ENCODE measurements at regions not wholly inside any gene's neighbourhood (a gene's known extent, or its start where the extent isn't known, plus 50 kb on each side); places are given as distances from the start of the nearest gene placed in this dataset.
A peak's percentile ranks its signal among the peaks of the same experiment; 100 is the strongest.

DNA sequence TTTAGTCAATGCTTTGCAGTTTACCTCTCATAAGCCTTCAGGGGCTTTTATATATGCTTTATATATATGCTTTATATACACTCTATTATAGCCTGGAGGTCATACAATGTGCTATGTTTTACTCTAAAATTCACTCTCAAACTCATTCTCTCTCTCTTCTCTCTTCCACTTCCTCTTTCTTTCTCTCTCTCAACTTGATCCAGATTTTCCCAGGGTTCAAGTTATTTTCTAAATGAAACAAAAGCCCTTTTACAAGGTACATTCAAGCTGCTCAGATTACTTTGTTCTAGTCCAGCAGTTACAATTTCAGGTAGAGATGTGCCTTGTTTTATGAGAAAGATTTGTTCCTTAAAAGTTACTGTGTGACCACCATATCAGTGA is 79.6 kb upstream of the ACP3 start:
- ATAC-seq (no peak), DNase-seq (no peak)
- TF ChIP-seq, protein P1, sequence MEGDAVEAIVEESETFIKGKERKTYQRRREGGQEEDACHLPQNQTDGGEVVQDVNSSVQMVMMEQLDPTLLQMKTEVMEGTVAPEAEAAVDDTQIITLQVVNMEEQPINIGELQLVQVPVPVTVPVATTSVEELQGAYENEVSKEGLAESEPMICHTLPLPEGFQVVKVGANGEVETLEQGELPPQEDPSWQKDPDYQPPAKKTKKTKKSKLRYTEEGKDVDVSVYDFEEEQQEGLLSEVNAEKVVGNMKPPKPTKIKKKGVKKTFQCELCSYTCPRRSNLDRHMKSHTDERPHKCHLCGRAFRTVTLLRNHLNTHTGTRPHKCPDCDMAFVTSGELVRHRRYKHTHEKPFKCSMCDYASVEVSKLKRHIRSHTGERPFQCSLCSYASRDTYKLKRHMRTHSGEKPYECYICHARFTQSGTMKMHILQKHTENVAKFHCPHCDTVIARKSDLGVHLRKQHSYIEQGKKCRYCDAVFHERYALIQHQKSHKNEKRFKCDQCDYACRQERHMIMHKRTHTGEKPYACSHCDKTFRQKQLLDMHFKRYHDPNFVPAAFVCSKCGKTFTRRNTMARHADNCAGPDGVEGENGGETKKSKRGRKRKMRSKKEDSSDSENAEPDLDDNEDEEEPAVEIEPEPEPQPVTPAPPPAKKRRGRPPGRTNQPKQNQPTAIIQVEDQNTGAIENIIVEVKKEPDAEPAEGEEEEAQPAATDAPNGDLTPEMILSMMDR (IDR thresholded peaks at IDR 0.05): no peak
- H3K4me1 ChIP-seq: no peaks in the 10 kb centered on the region
- no peak overlapping the region for H3K4me3 ChIP-seq
- no peaks in the 10 kb centered on the region for H3K36me3 ChIP-seq
- H3K9me3 ChIP-seq: no peaks in the 10 kb centered on the region
- H3K27me3 ChIP-seq: no peaks in the 10 kb centered on the region
- intact Hi-C loops (cut with DNase I): no loop called here
- H3K27ac ChIP-seq: no peak overlapping the region

DNA sequence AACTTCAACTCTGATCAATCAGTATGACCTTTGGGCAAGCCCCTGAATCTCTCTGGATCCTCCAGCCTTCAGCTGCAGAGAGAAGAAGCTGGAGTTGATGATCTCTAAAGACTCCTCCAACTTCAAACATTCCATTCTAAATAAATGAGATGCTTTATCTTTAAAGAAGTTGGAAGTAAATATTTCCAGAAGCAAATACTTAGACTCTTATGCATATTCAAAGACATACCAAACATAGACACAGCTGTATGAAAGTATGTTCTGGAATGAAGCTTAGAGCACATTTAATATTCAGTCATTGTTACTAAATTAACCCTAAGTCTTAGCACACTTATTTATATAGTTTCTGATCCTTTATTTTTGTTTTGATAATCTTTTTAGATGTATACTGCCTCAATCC is 77.6 kb upstream of the ACP3 start:
- no peaks in the 10 kb centered on the region for H3K36me3 ChIP-seq
- DNase-seq (no peak), ATAC-seq (no peak)
- intact Hi-C loops (cut with DNase I): no loop called here
- H3K4me1 ChIP-seq: no peaks in the 10 kb centered on the region
- TF ChIP-seq, protein P1 (IDR thresholded peaks at IDR 0.05): no peak
- H3K27ac ChIP-seq: no peak overlapping the region
- H3K4me3 ChIP-seq: no peak overlapping the region
- no peaks in the 10 kb centered on the region for H3K9me3 ChIP-seq
- no peaks in the 10 kb centered on the region for H3K27me3 ChIP-seq

DNA sequence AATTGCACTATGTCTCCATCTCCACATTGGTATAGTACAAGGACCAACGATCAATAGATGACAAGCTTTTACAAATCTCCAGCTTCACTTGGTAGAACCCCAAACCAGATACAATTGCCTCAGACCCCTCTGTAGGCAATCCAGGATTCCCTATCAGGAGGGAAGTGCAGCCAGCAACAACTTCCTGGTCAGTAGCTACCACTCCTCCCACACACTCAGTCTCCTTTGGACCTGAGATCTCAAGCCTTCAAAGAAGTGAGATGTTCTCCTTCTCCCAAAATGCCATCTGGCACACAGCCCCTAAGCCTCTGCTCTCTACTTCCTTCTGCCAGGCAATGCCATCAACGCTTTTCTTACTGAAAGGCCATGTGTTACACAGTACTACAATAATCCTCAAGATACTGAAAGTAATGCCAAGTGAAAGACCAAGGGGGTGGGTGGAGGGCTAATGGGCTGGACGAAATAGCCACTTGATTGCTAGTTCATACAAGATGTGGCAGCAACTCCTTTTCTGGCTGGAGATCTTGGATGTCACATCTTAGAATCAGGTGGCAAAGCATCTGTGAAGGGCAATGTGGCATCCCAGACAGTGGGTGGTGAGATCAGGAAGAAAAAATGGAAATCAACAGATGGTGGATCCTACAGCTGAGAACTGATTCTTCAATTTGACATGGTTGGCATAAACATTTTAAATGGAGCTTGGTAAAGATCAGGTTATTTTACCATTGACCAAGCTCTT is 75.3 kb upstream of the ACP3 start:
- ATAC-seq: peak; percentile 34
- intact Hi-C loops (cut with DNase I): no loop called here
- TF ChIP-seq, protein P1 (IDR thresholded peaks at IDR 0.05): no peak
- Histone ChIP-seq H3K9me3 (no peaks in the 10 kb centered on the region), H3K36me3 (no peaks in the 10 kb centered on the region), H3K4me3 (no peak overlapping the region), H3K27me3 (no peaks in the 10 kb centered on the region), H3K4me1 (no peaks in the 10 kb centered on the region), H3K27ac (no peak overlapping the region)
- no peak for DNase-seq

DNA sequence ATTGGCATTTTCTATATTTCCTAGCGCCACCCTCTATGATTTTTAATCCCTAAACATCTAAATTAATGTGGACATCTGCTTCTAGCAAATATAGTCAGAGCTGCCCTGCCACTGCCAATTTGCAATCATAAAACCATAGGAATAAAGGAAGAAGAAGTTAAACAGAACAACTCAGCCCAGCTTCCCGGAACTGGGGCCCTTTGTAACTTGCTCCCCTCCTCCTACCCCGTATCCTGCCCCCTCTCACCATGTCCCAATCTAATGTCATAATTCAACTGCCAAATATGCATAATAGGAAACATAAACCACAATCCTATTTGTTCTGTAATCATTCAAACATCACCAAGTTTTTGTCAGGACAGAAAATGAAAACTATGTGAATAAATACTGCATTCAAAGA is 74.4 kb upstream of the ACP3 start:
- Histone ChIP-seq H3K4me3 (no peak overlapping the region), H3K9me3 (no peaks in the 10 kb centered on the region)

DNA sequence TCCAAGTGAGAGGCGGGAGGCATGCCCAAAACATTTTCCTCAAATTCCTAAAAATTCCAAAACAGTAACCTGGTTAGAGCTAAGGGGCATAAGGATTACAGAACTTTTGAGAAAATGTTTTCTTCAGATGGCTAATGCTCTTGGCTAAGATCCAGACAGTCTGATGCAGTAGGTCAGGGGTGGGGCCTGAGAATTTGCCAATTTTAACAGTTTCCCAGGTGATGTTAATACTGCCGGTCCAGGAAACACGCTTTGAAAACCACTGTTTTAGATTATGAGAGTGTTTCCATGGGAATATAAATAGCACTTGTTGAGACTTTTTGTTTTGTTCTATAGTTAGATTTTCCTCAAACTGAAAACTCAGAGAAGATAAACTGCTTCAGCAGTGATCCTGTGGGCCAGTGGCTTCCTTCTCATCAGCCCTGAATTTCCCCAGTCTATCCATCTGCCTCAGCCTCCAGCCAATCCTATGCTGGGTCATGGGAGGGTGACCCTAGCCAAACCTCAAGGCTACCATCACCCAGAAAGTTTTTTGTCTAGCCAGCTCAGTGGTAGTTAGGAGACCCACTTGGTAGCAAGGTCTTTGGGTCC is 71.6 kb upstream of the ACP3 start:
- no peaks in the 10 kb centered on the region for H3K27me3 ChIP-seq
- no peak overlapping the region for H3K4me3 ChIP-seq
- no peak for DNase-seq
- H3K27ac ChIP-seq: no peak overlapping the region
- no peak for ATAC-seq
- TF ChIP-seq, protein P1 (IDR thresholded peaks at IDR 0.05): no peak
- H3K4me1 ChIP-seq: no peaks in the 10 kb centered on the region
- no peaks in the 10 kb centered on the region for H3K9me3 ChIP-seq
- intact Hi-C loops (cut with DNase I): no loop called here
- no peaks in the 10 kb centered on the region for H3K36me3 ChIP-seq

More for the DNA sequence above, 74.4 kb upstream of the ACP3 start:
- no peaks in the 10 kb centered on the region for H3K4me1 ChIP-seq
- no peaks in the 10 kb centered on the region for H3K27me3 ChIP-seq
- intact Hi-C loops (cut with DNase I): no loop called here
- DNase-seq (no peak), ATAC-seq (peak; percentile 74)
- TF ChIP-seq, protein P1 (IDR thresholded peaks at IDR 0.05): no peak
- no peaks in the 10 kb centered on the region for H3K36me3 ChIP-seq
- H3K27ac ChIP-seq: no peak overlapping the region

Measured in upper lobe of right lung (tissue), 1 donor.